ENCODE measurements at regions not wholly inside any gene's neighbourhood (a gene's known extent, or its start where the extent isn't known, plus 50 kb on each side); places are given as distances from the start of the nearest gene placed in this dataset.

GRCh38 chr2:156959481-156959880, 298.0 kb upstream of the GALNT5 start:
- TF ChIP-seq CTCF (IDR thresholded peaks at IDR 0.05), result no peak
- TF ChIP-seq POLR2A (IDR thresholded peaks at IDR 0.05), result no peak
- no peak for TF ChIP-seq EP300 (IDR thresholded peaks at IDR 0.05)

Measured in tibial nerve (tissue), 4 donors.